NCI-H2196 treated with DMSO at 0.1 percent for 48 hours (cell line): ENCODE measurements at regions not wholly inside any gene's neighbourhood (a gene's known extent, or its start where the extent isn't known, plus 50 kb on each side); places are given as distances from the start of the nearest gene placed in this dataset.
"Not testable (repeated sequence)": the region's sequence is repeated elsewhere in the genome, so short reads cannot be mapped to it uniquely, and the experiment has no call there.

Experiments used
- DNase-seq: peaks from one replicate; lab custom pipeline; 2025; ENCODE audit not compliant: unreplicated experiment; lab: John Stamatoyannopoulos, UW

GRCh38 chr16:7278636-7279035, 54.0 kb upstream of the RBFOX1 start:
- DNase-seq = no peak

DNA sequence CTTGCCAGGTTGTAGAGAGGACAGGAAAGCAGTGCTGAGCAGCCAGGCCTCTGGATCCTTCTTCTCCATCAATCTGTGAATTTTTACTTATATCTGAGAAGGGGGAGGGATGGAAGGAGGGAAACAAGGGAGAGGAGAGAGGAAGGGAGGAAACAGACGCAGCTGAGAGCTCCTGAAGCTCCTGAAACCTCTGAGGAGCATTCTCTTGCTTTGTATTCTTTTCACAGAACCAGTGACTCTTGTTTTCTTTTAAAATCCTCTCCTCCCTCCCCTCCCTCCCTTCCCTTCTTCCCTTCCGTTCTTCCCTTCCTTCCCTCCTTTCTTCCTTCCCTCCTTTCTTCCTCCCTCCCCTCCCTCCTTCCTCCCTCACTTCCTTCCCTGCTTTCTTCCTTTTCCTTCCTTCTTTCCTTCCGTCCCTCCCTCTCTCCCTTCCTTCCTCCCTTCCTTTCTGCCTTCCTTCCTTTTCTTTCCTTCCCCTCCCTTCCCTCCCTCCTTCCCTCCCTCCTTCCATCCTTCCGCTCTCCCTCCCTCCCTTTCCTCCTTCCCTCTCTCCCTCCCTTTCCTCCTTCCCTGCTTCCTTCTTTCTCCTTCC, 60.0 kb upstream of the RBFOX1 start:
- DNase-seq = no peak

DNA sequence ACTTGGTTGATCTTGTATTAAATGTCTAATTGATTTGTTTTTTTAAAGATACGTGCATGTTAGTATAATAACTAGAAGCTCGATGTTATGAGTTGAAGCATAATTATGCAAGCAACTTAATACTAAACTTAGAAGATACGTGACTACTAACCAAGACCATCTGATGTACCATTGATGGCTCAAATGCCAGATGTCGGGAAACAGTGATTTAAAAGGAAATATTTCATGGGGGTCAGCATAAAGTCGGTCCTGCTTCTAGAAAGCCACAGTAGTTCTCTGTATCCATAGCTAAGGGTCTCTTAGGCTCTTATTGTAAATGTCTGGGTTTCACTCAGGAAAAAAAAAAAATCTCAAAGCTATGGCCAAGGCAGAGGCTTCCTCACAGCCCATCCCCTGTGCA, 61.2 kb upstream of the RBFOX1 start:
- no peak for DNase-seq

DNA sequence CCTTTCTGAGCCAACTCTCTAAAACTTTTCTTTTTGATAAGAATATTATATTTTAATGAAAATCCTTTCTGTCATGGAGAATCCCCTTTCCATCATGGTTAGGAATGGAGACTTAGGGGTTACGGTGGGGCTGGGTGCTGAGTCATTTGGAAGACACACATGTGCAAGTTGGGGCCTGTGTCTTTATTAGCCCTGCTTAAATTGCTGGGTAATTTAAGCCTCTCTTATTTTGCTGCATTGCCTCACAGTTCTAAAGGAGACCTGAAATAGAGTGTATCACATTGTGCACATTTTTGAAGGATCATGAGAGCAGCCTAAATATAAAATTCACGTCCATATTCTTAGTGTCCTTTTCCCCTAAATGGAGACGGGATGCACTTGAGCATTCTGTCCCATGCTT, 61.8 kb upstream of the RBFOX1 start:
- no peak for DNase-seq

GRCh38 chr16:7270006-7270405, 62.6 kb upstream of the RBFOX1 start:
- DNase-seq = no peak

- DNase-seq = peak; percentile 8
These were observed 64.5 kb upstream of the RBFOX1 start for GRCh38 chr16:7268182-7268581.

- DNase-seq = no peak
These were observed 75.6 kb upstream of the RBFOX1 start for GRCh38 chr16:7257016-7257415.

DNA sequence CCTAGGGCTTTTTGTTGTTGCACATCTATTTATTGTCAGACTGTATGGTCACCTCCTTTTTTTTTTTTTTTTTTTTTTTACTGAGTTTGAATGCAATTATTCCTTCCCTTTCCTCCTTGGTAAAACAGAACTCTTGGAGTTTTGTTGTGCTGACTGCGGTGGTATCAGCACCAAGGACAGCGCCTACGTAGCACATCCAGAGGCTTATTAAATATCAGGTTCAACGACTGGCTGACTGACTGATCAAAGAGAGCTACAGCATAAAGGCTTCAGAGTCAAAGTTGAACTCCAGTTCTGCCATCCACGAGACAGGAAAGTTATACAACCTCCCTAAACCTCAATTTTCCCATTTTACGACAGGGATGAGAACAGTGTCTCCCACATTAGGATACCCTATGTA, 86.1 kb upstream of the RBFOX1 start:
- no peak for DNase-seq

DNA sequence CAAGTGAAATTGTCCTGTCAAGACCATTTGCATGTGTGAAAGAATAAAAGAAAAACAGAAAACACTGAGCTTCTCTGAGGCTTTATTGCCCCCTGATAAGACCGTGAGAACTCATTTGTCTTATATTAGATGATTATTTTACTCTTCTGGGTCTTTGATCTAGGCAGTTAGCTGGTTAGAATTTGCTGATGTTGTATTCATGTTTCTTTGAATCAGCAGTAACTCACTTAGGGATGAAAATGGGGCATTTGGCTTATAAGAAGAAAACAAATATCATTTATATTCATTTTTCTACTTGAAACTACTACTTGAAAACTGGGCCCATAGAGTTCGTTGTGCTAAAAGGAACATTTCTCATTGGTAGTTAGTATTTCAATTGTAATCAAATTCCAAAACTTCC, 93.1 kb upstream of the RBFOX1 start:
- DNase-seq = no peak

DNA sequence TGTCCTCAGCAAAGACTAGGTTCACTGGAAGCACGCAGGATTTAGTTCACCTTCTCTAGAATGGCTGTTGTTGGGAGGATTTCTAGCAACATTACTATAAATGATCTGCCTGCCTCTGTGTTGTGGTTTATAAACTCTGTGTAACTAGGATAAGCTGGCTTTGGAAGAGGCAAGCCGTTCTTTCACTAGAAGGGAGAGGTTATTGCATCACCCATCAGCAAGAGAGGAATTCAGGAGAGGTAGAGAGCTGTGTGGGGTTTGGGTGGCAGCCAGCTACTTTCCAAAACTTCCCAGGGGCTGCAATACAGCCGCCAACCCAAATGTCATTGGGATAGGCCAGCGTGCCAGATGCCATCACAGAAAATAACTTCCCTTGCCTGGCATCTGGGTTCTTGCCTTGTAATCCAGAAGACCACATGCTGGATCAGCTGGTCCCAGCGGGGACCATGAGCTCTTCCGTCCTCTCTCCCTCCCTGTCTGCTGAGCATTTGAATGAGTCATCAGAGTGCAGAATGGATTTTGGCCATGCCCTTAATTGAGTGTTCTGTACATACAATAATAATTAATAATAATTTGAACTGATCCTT, 95.7 kb upstream of the RBFOX1 start:
- DNase-seq = no peak

GRCh38 chr16:7233975-7234374, 98.7 kb upstream of the RBFOX1 start:
- DNase-seq = no peak

DNA sequence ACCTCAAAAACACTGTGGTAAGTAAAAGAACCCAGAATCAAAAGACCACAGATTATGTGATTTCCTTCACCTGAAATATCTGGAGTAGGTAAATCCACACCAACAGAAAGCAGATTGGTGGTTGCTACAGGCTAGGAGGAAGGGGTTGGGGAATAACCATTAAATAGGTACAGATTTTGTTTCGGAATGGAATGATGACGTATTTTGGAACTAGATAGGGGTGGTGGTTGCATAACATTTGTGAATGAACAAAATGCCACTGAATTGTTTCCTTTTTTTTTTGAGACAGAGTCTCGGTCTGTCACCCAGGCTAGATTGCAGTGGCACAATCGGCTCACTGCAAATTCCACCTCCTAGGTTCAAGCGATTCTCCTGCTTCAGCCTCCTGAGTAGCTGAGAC, 100.9 kb upstream of the RBFOX1 start:
- DNase-seq = no peak

DNA sequence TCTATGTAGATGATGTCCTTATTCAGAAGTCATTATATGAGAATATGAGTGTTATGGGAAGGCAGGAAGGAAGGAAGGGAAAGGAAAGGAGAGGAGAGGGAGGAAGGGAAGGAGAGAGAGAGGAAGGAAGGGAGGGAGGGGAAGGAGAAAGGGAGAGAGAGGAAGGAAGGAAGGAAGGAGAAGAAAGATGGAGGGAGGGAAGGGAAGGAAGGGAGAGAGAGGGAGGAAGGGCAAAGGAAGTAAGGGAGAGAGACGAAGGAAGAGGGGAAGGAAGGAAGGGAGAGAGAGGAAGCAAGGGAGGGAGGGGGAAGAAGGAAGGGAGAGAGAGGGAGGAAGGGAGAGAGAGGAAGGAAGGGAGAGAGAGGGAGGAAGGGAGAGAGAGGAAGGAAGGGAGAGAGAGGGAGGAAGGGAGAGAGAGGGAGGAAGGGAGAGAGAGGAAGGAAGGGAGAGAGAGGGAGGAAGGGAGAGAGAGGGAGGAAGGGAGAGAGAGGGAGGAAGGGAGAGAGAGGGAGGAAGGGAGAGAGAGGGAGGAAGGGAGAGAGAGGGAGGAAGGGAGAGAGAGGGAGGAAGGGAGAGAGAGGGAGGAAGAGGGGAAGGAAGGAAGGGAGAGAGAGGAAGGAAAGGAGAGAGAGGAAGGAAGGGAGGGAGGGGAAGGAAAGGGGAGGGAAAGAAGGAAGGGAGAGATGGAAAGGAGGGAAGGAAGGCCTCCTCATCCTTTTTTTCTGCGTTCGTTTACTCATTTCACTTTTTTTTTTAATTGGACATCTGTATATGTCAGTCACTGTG, 103.0 kb upstream of the RBFOX1 start:
- DNase-seq = not testable (repeated sequence)

- no peak for DNase-seq
These were observed 105.4 kb upstream of the RBFOX1 start for GRCh38 chr16:7227229-7227721.

GRCh38 chr16:7221157-7221556, 111.5 kb upstream of the RBFOX1 start:
- no peak for DNase-seq

DNA sequence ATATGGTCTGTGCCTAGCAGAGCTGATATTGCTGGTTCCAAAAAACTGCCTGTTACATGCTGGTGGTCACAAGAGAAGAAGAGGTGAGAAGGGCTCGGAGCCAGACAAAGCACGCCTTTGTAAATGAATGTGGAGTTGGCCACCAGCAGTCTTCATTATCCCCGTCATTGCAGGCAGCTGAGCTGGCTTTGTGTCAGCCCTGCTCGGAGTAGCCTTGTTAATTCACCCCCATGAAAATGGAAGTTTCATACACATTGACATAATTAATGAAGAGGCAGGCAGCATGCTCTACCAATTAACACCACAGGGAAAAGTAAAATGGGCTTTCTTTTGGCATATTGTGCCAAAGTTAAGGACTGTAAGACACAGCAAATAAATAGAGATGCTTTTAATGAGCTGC, 113.7 kb upstream of the RBFOX1 start:
- DNase-seq = no peak

DNA sequence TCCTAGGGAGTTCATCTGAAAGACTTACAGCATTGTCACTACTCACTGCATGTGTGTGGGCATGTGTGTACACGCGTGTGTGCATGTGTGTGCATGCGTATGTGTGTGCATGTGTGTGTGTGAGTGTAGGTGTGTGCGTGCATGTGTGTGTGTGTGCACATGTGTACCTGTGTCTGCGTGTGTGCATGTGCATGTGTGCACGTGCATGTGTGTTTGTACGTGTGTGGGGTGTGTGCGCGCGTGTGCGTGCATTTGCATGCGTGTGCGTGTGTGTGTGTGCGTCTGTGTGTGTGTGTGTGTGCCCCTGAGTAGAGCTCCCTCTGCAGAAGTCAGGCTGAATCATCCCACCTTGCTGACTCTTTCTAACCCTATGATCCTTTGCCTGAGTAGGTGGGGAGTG, 114.8 kb upstream of the RBFOX1 start:
- no peak for DNase-seq

DNA sequence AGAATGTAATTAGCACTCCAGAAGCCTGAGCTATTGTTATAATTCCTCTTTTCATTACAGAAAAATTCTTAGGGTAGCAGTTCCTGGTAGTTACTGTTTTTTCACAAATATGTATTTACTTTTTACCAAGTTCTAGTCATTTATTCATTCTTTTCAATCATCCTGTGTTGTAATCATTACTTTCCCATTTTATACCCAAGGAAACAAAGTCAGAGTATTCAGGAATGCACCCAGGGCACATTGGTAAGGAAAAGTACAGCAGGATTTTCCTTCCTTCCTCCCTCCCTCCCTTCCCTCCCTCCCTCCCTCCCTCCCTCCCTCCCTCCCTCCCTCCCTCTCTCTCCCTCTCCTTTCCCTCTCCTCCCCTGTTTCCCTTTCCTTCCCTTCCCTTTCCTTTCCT, 115.9 kb upstream of the RBFOX1 start:
- no peak for DNase-seq

- no peak for DNase-seq
These were observed 120.9 kb upstream of the RBFOX1 start for GRCh38 chr16:7211781-7212180.

DNA sequence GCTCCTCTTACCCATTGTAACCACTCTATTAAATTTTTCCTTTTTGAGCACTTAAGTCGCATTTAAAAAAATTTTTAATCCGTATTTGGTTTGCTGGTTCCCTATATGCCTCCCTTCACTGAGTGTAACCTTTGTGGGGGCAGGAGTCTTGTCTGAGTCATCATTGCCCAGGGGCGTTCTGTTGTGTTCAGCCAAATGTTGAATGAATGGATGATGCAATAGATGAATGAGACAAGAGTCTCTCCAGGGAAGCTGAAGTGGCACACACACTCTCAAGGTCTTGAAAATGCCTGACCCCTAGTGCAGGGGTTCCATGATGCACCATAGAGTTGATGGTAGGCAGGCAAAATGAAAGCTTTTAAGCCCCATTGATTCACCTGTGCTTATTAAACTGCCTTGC, 123.0 kb upstream of the RBFOX1 start:
- no peak for DNase-seq

- no peak for DNase-seq
These were observed 126.2 kb upstream of the RBFOX1 start for GRCh38 chr16:7206469-7206868.

GRCh38 chr16:7200320-7200719, 132.3 kb upstream of the RBFOX1 start:
- DNase-seq = no peak
